GM13977 (cell line): ENCODE measurements at regions not wholly inside any gene's neighbourhood (a gene's known extent, or its start where the extent isn't known, plus 50 kb on each side); places are given as distances from the start of the nearest gene placed in this dataset.

Source experiments
- DNase-seq: peaks from one replicate; pipeline ENCODE4 v3.0.0; 2012; ENCODE audit warnings: low spot score
- CTCF ChIP-seq: IDR thresholded peaks from 2 replicates; pipeline ENCODE4 v1.5.1; 2012; ENCODE audit warnings: mild to moderate bottlenecking, control low read depth; ENCODE audit not compliant: insufficient read depth; ENCODE audit errors: extremely low read depth, missing control alignments
- in situ Hi-C: fragments of 300-500 bp; cut with MboI; formaldehyde crosslinking; loops from one replicate; pipeline ENCODE4 v1.12.0; 2022; ENCODE audit warnings: low sequenced_read_pairs, low pct_unique_long_range_greater_than_20kb, mixed read lengths, inconsistent platforms; ENCODE audit not compliant: unreplicated experiment

DNA sequence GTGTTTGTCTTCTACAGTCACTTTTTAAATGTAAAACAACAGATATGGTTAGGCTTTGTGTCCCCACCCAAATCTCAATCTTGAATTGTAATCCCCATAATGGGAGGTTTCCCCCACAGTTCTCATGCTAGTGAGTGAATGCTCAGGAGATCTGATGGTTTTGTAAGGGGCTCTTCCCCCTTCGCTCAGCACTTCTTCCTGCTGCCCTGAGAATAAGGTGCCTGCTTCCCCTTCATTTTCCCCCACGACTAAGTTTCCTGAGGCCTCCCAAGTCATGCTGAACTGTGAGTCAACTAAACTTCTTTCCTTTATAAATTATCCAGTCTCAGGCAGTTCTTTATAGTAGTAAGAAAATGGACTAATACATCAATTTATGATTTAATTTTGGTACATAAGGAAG, 118.0 kb upstream of the SNTG2 start:
- in situ Hi-C loops, result no loop called here
- no peak for DNase-seq

GRCh38 chr2:831622-832021, 119.0 kb upstream of the SNTG2 start:
- no peak for TF ChIP-seq CTCF
- in situ Hi-C loops, result no loop called here
- no peak for DNase-seq

More for the DNA sequence above, 118.0 kb upstream of the SNTG2 start:
- TF ChIP-seq CTCF, result no peak

DNA sequence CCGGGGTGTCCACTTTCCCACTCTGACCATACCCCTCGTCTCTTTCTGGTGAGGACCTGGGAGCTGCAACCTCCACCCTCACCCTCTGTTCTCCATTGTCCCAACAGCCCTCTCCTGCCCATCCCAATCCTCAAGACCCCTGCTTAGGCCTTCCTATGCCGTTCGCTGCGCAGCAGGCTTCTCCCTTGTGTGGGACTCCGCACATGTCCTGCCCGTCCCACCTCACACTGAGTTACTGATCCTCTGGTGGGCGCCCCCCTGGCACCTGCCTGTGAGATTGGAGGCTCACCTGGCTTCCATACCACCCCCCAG, 119.5 kb upstream of the SNTG2 start:
- no peak for TF ChIP-seq CTCF
- DNase-seq, result no peak
- in situ Hi-C loops, result no loop called here

DNA sequence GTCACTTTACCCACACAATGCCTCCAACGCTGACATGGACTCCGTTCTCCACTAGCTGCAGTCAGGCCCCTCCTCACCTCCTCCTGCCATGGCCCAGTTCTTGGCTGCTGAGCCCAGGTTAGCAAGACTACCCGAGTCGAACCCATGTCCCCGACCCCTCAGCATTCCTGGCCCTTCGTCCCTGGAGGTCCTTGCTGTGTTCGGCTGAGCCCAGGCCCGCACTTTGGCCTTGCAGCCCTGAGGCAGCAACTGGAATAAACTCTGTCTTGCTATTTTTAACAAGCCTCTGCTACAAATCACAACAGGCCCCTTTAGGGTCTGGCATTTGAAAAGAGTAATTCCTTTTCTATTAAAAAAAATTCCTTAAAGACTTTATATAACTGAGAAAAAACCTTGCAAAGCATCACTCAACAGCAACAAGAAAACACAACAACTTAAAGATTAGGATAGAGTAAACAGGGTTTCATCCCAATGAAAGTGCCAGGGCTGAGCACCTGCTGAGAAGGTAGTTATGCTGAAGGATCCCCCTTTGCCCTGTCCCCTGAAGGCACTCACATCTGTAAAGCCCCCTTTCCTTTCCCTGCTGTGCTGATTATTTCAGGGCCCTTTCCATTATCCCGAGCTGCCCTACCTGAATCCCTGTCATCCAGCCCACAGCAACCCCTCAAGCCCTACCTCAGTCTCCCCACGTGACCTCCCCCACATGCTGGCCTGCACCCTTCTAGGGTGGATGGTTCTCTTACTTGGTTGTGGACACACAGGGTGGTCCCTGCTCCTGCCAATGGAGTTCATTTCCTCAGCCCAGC, 120.0 kb upstream of the SNTG2 start:
- no peak for DNase-seq
- TF ChIP-seq CTCF, result no peak
- in situ Hi-C loops, result no loop called here

DNA sequence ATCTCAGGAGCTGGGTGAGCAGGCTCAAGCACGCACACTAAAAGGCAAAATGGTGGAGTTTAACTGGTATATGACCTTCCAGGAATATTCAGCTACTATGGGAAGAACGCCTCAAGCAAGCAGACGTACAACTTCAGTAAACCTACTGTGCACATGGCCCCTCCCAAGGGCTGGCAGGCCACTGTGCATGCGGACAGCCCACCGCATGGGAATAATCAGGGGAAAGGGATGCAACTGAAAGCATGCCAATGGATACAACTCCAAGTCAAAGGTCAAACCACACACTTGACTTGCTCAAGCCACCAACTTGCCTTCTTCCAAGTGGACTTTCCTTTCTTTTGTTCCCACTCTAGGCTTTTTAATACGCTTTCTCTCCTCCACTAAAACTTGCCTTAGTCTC, 121.6 kb upstream of the SNTG2 start:
- DNase-seq, result no peak
- no peak for TF ChIP-seq CTCF
- in situ Hi-C loops, result no loop called here

- no peak for DNase-seq
- in situ Hi-C loops, result no loop called here
- no peak for TF ChIP-seq CTCF
Observed at GRCh38 chr2:824954-825353, 125.7 kb upstream of the SNTG2 start.
